DMS 273 treated with DMSO at 0.1 percent for 48 hours (cell line): ENCODE measurements at regions not wholly inside any gene's neighbourhood (a gene's known extent, or its start where the extent isn't known, plus 50 kb on each side); places are given as distances from the start of the nearest gene placed in this dataset.

Experiments used
- DNase-seq: peaks from one replicate; lab custom pipeline; 2025; lab: John Stamatoyannopoulos, UW

DNA sequence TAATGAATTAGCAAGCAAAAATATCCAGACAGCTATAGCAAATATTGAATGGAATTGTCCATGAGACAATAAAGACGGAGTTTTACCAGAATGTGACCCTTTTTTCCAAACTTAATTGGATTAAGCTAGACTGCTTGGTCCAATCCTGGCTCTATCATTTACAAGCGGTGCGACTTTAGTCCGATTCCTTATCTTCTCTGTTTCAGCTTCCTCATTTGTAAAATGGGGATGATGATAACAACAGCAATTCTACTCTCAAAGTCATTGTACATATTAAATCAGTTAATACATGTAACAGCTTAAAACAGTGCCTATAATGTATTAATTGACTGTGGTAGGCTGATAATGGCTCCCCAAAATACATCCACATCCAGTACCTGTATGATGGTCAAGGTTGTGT is 62.1 kb upstream of the CRBN start:
- DNase-seq, result no peak

DNA sequence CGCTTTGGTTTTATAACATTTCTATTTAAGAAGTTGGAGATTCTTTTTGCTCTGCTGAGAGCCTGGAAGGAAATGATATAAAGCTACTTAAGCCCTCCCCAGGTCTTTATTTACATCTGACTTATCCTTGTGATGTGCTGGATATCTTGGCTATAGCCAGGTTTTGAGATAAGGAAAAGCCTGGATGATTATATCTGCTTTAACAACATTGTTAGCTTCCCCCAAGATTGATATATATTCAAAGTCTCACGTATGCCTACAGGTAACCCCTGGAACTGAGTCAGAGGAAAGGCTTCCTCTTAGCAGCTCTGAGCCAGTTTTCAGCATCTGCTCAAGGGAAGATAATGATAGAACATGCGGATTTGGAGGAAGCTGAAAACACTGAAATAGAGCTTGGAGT is 61.5 kb upstream of the CRBN start:
- no peak for DNase-seq

DNA sequence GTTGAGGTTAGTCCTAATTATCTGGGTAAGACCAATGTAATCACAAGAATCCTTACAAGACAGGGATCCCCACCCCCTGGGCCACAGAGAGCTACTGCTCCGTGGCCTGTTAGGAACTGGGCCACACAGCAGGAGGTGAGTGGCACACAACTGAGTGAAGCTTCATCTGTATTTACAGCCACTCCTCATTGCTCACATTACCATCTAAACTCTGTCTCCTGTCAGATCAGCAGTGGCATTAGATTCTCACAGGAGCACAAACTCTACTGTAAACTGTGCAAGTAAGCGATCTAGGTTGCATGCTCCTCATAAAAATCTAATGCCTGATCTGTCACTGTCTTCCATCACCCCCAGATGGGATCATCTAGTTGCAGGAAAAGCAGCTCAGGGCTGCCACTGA is 58.5 kb upstream of the CRBN start:
- no peak for DNase-seq

DNA sequence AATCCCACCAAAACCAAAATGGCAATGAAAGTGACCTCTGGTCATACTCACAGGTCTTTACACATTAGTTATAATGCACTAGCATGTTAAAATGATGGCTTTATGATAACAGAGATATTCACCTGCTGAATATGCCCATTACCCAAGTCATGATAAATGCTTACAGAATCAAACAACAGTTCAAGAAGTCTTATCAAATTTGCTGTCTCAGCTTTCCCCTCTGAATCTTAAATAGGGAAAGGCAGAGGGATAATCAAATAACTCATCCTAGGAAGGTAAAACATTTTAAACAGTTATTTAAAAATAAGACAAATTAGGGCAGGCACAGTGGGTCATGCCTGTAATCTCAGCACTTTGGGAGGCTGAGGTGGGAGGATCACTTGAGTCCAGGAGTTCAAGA is 52.8 kb upstream of the CRBN start:
- no peak for DNase-seq
